ENCODE measurements at regions not wholly inside any gene's neighbourhood (a gene's known extent, or its start where the extent isn't known, plus 50 kb on each side); places are given as distances from the start of the nearest gene placed in this dataset.

DNA sequence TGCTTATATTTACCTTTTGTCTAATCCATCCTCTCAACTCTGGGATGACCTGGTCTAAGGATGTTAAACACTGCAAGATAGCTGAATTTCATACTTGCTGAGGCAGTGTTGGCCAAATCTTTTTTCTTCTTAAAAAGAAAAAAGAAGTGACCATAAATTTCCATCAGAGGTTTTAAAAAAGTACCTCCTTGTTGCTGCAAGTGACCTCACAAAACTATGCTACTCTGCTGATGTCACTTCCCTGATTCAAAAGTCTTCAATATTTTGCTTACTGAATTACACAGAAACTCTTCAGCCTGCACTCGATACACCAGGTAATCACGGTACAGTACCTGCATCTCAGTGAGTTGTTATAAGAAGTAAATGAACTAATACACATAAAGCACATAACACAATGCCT lies 107.2 kb upstream of the PRDM1 start:
- Mint-ChIP-seq H3K36me3 (ENCODE audit: low read depth) (no peaks in the 10 kb centered on the region), H3K27ac (no peak overlapping the region), H3K4me1 (ENCODE audit: low read depth) (peaks cover 30% of the 10 kb centered on the region), H3K4me3 (no peak overlapping the region), H3K9me3 (no peaks in the 10 kb centered on the region), H3K27me3 (peaks cover 52% of the 10 kb centered on the region)
- Histone ChIP-seq H3K27me3 (ENCODE audit: control insufficient read depth in 1 of 2, insufficient read depth in 2 of 2, low read length in 2 of 2) (peaks cover 17 to 21% of the 10 kb centered on the region in 2 experiments), H3K4me1 (ENCODE audit: insufficient read depth, low read length) (peaks cover 11% of the 10 kb centered on the region), H3K9me3 (ENCODE audit: control insufficient read depth in 1 of 2, insufficient read depth in 1 of 2, low read length in 2 of 2) (peaks cover 0 to 7% of the 10 kb centered on the region in 2 experiments), H3K27ac (ENCODE audit: low read depth in 1 of 2, low read length in 2 of 2) (no peak overlapping the region), H3K36me3 (ENCODE audit: insufficient read depth, low read length) (no peaks in the 10 kb centered on the region), H3K4me3 (ENCODE audit: low read length) (no peak overlapping the region)
- ChIA-PET CTCF (interaction anchor here (0.6 kb wide), 1 partner anchor 65 kb away, joined by 3 read pairs; no protein-coding TSS in a partner anchor), POLR2A (interaction anchor here (0.6 kb wide), 1 partner anchor 35 kb away, joined by 3 read pairs; no protein-coding TSS in a partner anchor)
- TF ChIP-seq, protein P1, sequence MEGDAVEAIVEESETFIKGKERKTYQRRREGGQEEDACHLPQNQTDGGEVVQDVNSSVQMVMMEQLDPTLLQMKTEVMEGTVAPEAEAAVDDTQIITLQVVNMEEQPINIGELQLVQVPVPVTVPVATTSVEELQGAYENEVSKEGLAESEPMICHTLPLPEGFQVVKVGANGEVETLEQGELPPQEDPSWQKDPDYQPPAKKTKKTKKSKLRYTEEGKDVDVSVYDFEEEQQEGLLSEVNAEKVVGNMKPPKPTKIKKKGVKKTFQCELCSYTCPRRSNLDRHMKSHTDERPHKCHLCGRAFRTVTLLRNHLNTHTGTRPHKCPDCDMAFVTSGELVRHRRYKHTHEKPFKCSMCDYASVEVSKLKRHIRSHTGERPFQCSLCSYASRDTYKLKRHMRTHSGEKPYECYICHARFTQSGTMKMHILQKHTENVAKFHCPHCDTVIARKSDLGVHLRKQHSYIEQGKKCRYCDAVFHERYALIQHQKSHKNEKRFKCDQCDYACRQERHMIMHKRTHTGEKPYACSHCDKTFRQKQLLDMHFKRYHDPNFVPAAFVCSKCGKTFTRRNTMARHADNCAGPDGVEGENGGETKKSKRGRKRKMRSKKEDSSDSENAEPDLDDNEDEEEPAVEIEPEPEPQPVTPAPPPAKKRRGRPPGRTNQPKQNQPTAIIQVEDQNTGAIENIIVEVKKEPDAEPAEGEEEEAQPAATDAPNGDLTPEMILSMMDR (IDR thresholded peaks at IDR 0.05) = no peak
- DNase-seq (no peak), ATAC-seq (ENCODE audit: poor library complexity) (no peak)
- intact Hi-C loops (cut with DNase I, micrococcal nuclease) = no loop called here

DNA sequence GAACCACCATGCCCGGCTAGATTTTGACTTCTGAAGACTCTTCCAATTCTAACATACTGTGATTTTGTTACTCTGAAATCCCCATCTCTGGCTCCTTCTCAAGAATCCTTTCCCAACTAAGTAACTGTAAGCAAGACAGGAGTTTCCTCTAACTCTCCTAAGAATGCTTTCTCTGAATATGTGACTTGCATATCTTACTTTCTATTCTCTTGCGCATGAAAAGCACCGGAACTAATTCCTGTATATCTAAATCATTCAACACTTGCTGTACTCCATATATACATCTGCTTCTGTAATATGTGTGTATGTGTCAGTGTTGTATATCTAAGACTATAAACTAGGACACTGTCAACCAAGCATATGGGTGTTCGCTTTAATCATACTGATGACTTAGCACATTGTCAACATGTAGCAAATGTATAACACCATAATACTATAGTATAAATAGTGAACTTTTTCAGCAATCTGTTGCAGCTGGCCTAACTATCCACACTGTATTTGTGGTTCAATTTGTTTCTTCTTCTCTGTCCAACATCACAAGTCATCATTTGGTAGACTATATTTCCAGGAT lies 108.1 kb upstream of the PRDM1 start:
- TF ChIP-seq, protein P1 (IDR thresholded peaks at IDR 0.05) = no peak
- ATAC-seq (ENCODE audit: poor library complexity) = no peak
- no peaks in the 10 kb centered on the region for H3K36me3 ChIP-seq (ENCODE audit: insufficient read depth, low read length)
- H3K27me3 Mint-ChIP-seq = peaks cover 42% of the 10 kb centered on the region
- H3K4me1 ChIP-seq (ENCODE audit: insufficient read depth, low read length) = peaks cover 11% of the 10 kb centered on the region
- DNase-seq = no peak
- H3K27me3 ChIP-seq (ENCODE audit: control insufficient read depth in 1 of 2, insufficient read depth in 2 of 2, low read length in 2 of 2) = peaks cover 16 to 21% of the 10 kb centered on the region in 2 experiments
- H3K36me3 Mint-ChIP-seq (ENCODE audit: low read depth) = peaks cover 8% of the 10 kb centered on the region
- CTCF ChIA-PET = no interaction called here
- peaks cover 30% of the 10 kb centered on the region for H3K4me1 Mint-ChIP-seq (ENCODE audit: low read depth)
- no peak overlapping the region for H3K27ac ChIP-seq (ENCODE audit: low read depth in 1 of 2, low read length in 2 of 2)
- H3K27ac Mint-ChIP-seq = no peak overlapping the region
- POLR2A ChIA-PET = no interaction called here
- H3K4me3 ChIP-seq (ENCODE audit: low read length) = no peak overlapping the region
- H3K4me3 Mint-ChIP-seq = no peak overlapping the region
- H3K9me3 Mint-ChIP-seq = peaks cover 7% of the 10 kb centered on the region
- intact Hi-C loops (cut with DNase I, micrococcal nuclease) = loop anchor here in 1 of 2 experiments (2.0 kb wide), 1 partner anchor 17 kb away; no protein-coding TSS in a partner anchor
- H3K9me3 ChIP-seq (ENCODE audit: control insufficient read depth in 1 of 2, insufficient read depth in 1 of 2, low read length in 2 of 2) = peaks cover 5 to 7% of the 10 kb centered on the region in 2 experiments

DNA sequence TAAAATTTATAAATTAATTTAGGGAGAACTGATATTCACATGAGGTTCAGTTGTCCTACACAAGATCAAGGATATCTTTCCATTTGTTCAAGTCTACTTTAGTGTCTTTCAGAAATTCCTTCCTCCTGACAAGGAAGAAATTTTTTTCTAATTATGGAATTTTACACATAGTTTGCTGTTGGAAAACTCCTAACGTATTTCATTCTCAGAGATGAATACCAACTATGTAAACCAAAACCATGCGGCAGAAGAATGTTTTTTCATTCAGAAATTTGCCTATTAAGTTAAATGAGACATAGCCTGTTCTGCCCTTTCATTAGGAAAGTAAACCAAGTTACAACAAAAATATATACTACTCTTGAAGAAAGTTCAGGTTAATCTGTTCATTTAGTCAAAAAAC lies 111.2 kb upstream of the PRDM1 start:
- ChIA-PET POLR2A (no interaction called here), CTCF (no interaction called here)
- TF ChIP-seq, protein P1 (IDR thresholded peaks at IDR 0.05) = no peak
- peaks cover 14% of the 10 kb centered on the region for H3K4me1 Mint-ChIP-seq (ENCODE audit: low read depth)
- Histone ChIP-seq H3K27ac (ENCODE audit: low read depth in 1 of 2, low read length in 2 of 2) (no peak overlapping the region), H3K4me1 (ENCODE audit: insufficient read depth, low read length) (no peaks in the 10 kb centered on the region), H3K36me3 (ENCODE audit: insufficient read depth, low read length) (no peaks in the 10 kb centered on the region), H3K4me3 (ENCODE audit: low read length) (no peak overlapping the region), H3K9me3 (ENCODE audit: control insufficient read depth in 1 of 2, insufficient read depth in 1 of 2, low read length in 2 of 2) (peaks cover 0 to 21% of the 10 kb centered on the region in 2 experiments), H3K27me3 (ENCODE audit: control insufficient read depth in 1 of 2, insufficient read depth in 2 of 2, low read length in 2 of 2) (no peaks in the 10 kb centered on the region)
- DNase-seq (no peak), ATAC-seq (ENCODE audit: poor library complexity) (no peak)
- H3K27ac Mint-ChIP-seq = no peak overlapping the region
- no peak overlapping the region for H3K4me3 Mint-ChIP-seq
- peaks cover 20% of the 10 kb centered on the region for H3K9me3 Mint-ChIP-seq
- H3K36me3 Mint-ChIP-seq (ENCODE audit: low read depth) = peaks cover 14% of the 10 kb centered on the region
- intact Hi-C loops (cut with DNase I, micrococcal nuclease) = no loop called here
- H3K27me3 Mint-ChIP-seq = peaks cover 17% of the 10 kb centered on the region
